Pancreas (tissue), 10 donors: ENCODE measurements at regions not wholly inside any gene's neighbourhood (a gene's known extent, or its start where the extent isn't known, plus 50 kb on each side); places are given as distances from the start of the nearest gene placed in this dataset.

Experiments
- ATAC-seq, 4 donors: fragments of 200-7000 bp; cut with Tn5 transposase; one replicate each; pipeline versions ENCODE4 v1.8.0 to v1.9.1; 2020; ENCODE audit warnings: mild to moderate bottlenecking in 4 of 4, moderate library complexity in 4 of 4
- DNase-seq, 6 donors: peaks; one replicate each; pipeline ENCODE4 v3.0.0-alpha.2; 2020
- FAIRE-seq: peaks from 2 replicates; lab custom pipeline; 2012; peaks lifted over from hg19 to GRCh38; lab: Jason Lieb, UNC
- H3K27ac ChIP-seq, 4 donors: fragments of 200-600 bp; sonication (generic); 1 replicate in 3 of 4; 2 replicates in 1 of 4; pipeline versions ENCODE4 v1.5.0 to v1.8.0; 2020
- H3K27me3 ChIP-seq, 4 donors: fragments of 200-600 bp; one replicate each; pipeline ENCODE4 v1.8.0; 2021
- H3K36me3 ChIP-seq, 3 donors: fragments of 200-600 bp; sonication (generic) in 1 of 3; one replicate each; pipeline versions ENCODE4 v1.5.0 to v1.8.0; 2020 to 2021
- H3K4me1 ChIP-seq, 3 donors: fragments of 200-600 bp; one replicate each; pipeline ENCODE4 v1.8.0; 2021
- H3K4me3 ChIP-seq, 4 donors: fragments of 200-600 bp; sonication (generic) in 2 of 4; one replicate each; pipeline versions ENCODE4 v1.5.0 to v1.8.0; 2020 to 2021
- H3K9me3 ChIP-seq, 4 donors: fragments of 200-600 bp; one replicate each; pipeline ENCODE4 v1.8.0; 2021
- CTCF ChIP-seq, 4 donors: fragments of 200-600 bp; sonication (generic) in 3 of 4; IDR thresholded peaks; one replicate each; pipeline versions ENCODE4 v1.5.0 to v1.8.0; 2021; ENCODE audit warnings: antibody characterized with exemption in 4 of 4
- WGBS, 2 donors: extraction: QIAGEN DNeasy Blood & Tissue Kit; methylation state at CpG; one replicate each; pipeline ENCODE4 v1.1.7; 2013; 5-methylcytosine and 5-hydroxymethylcytosine counted together
- intact Hi-C, 3 donors: fragments of 100-400 bp; cut with DNase I; formaldehyde crosslinking; loops; one replicate each; pipeline versions ENCODE4 v1.11.1 to v1.14.2; 2022
- donor health status: healthy with polysubstance abuse.
- donor health status: DM: no; HTN: no; CAD: no; lungs with moderate emphysema.
- donor health status: DM: no; HTN: no; CAD: no.
- donor health status: control.
- donor health status: control.
- donor health status: Bipolar disorder and iron deficiency.
- donor health status: DM: yes; HTN: yes; CAD: no.
- donor health status: DM: no; HTN: no; CAD: no.
- donor health status: DM: no; HTN: no; CAD: no.
- donor health status: DM: yes; HTN: yes; CAD: no.

GRCh38 chr4:140296335-140297220, 76.9 kb upstream of the SCOC start:
- H3K27ac ChIP-seq, result no peak overlapping the region
- FAIRE-seq, result no peak
- intact Hi-C loops, result no loop called here

GRCh38 chr4:140293979-140294378, 79.5 kb upstream of the SCOC start:
- DNase-seq (no peak), ATAC-seq (no peak), FAIRE-seq (no peak)
- H3K9me3 ChIP-seq, result no peaks in the 10 kb centered on the region
- H3K4me1 ChIP-seq, result no peaks in the 10 kb centered on the region
- no peaks in the 10 kb centered on the region for H3K27me3 ChIP-seq
- intact Hi-C loops, result no loop called here
- no peaks in the 10 kb centered on the region for H3K36me3 ChIP-seq
- WGBS, 2 donors, result 93 to 98% methylated on average over 2 of the region's 2 CpGs
- TF ChIP-seq CTCF (IDR thresholded peaks at IDR 0.05), result no peak
- H3K27ac ChIP-seq, result no peak overlapping the region
- no peak overlapping the region for H3K4me3 ChIP-seq

More at GRCh38 chr4:140296335-140297220, 76.9 kb upstream of the SCOC start:
- no peak for TF ChIP-seq CTCF (IDR thresholded peaks at IDR 0.05)
- peak in 2 of 6 donors; percentile 14 to 21 for DNase-seq
- peak; percentile 21 to 81 (median 67) for ATAC-seq
- H3K36me3 ChIP-seq, result no peaks in the 10 kb centered on the region
- no peak overlapping the region for H3K4me3 ChIP-seq
- no peaks in the 10 kb centered on the region for H3K27me3 ChIP-seq
- WGBS, 2 donors, result 29 to 30% methylated on average over 15 of the region's 15 CpGs
- H3K4me1 ChIP-seq, result no peaks in the 10 kb centered on the region
- H3K9me3 ChIP-seq, result no peaks in the 10 kb centered on the region

GRCh38 chr4:140291259-140291658, 82.2 kb upstream of the SCOC start:
- FAIRE-seq (no peak), DNase-seq (no peak), ATAC-seq (no peak)
- no peak for TF ChIP-seq CTCF (IDR thresholded peaks at IDR 0.05)
- H3K27me3 ChIP-seq, result no peaks in the 10 kb centered on the region
- intact Hi-C loops, result no loop called here
- 86 to 91% methylated on average over 4 of the region's 4 CpGs for WGBS, 2 donors
- no peak overlapping the region for H3K27ac ChIP-seq
- H3K9me3 ChIP-seq, result no peaks in the 10 kb centered on the region
- no peaks in the 10 kb centered on the region for H3K36me3 ChIP-seq
- H3K4me1 ChIP-seq, result no peaks in the 10 kb centered on the region
- no peak overlapping the region for H3K4me3 ChIP-seq

- H3K4me3 ChIP-seq, result no peak overlapping the region
- 44 to 45% methylated on average over 2 of the region's 2 CpGs for WGBS, 2 donors
- ATAC-seq, result no peak
- H3K4me1 ChIP-seq, result no peaks in the 10 kb centered on the region
- no peak for TF ChIP-seq CTCF (IDR thresholded peaks at IDR 0.05)
- H3K27me3 ChIP-seq, result no peaks in the 10 kb centered on the region
- H3K9me3 ChIP-seq, result no peaks in the 10 kb centered on the region
- no peak overlapping the region for H3K27ac ChIP-seq
- DNase-seq, result no peak
- H3K36me3 ChIP-seq, result no peaks in the 10 kb centered on the region
- no peak for FAIRE-seq
- intact Hi-C loops, result no loop called here
Measured at GRCh38 chr4:140289486-140289885, 84.0 kb upstream of the SCOC start.

- ATAC-seq (no peak), FAIRE-seq (no peak), DNase-seq (no peak)
- intact Hi-C loops, result no loop called here
- Histone ChIP-seq H3K27ac (no peak overlapping the region), H3K9me3 (no peaks in the 10 kb centered on the region), H3K36me3 (no peaks in the 10 kb centered on the region), H3K27me3 (no peaks in the 10 kb centered on the region), H3K4me1 (no peaks in the 10 kb centered on the region), H3K4me3 (no peak overlapping the region)
- WGBS, 2 donors, result 80 to 87% methylated on average over 18 of the region's 18 CpGs
- no peak for TF ChIP-seq CTCF (IDR thresholded peaks at IDR 0.05)
Measured at GRCh38 chr4:140286456-140286855, 87.0 kb upstream of the SCOC start.
